GM12891 (cell line): ENCODE measurements at regions not wholly inside any gene's neighbourhood (a gene's known extent, or its start where the extent isn't known, plus 50 kb on each side); places are given as distances from the start of the nearest gene placed in this dataset.

Source experiments
- DNase-seq: peaks from one replicate; pipeline ENCODE4 v3.0.0; 2011; ENCODE audit warnings: low spot score; ENCODE audit not compliant: insufficient read length
- FAIRE-seq: peaks from 2 replicates; lab custom pipeline; 2011; peaks lifted over from hg19 to GRCh38; lab: Jason Lieb, UNC
- PAX5 ChIP-seq: IDR thresholded peaks from 2 replicates; pipeline ENCODE4 v1.6.1; 2011; ENCODE audit warnings: low read length, moderate library complexity, mild to moderate bottlenecking; ENCODE audit not compliant: insufficient read depth, severe bottlenecking
- POLR2A ChIP-seq: IDR thresholded peaks from 2 replicates; pipeline ENCODE4 v1.6.1; 2011; ENCODE audit warnings: low read depth, low read length, control low read depth
- POLR2AphosphoS5 ChIP-seq: IDR thresholded peaks from 2 replicates; pipeline ENCODE4 v1.6.1; 2011; ENCODE audit warnings: low read depth, low read length, control low read depth
- POU2F2 ChIP-seq: IDR thresholded peaks from 2 replicates; pipeline ENCODE4 v1.6.1; 2011; ENCODE audit warnings: low read depth, mild to moderate bottlenecking, control low read depth, low read length, moderate library complexity
- SPI1 ChIP-seq: IDR thresholded peaks from 2 replicates; pipeline ENCODE4 v1.6.1; 2011; ENCODE audit warnings: low read depth, low read length, control low read depth
- TAF1 ChIP-seq: IDR thresholded peaks from 2 replicates; pipeline ENCODE4 v1.6.1; 2011; ENCODE audit warnings: low read depth, low read length, control low read depth

DNA sequence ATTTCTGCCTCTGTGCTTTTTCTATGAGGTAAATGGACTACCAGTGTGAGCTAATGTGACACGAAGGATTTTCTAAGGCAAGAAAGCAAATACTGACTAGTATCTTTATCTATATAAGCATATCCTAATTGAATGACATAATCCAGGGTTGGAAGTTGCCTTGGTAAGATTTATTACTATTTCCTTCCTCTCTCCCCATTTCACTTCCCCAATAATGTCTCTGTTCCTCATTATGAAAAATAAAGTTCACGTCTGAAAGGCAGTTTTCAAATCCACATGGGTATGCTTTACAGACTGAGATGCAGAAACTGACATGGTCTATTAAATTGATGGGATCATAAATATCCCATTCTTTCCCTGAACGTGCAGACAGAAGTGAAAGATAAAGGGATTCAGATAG is 86.0 kb downstream of the DTWD1 start:
- FAIRE-seq = no peak
- no peak for DNase-seq
- TF ChIP-seq PAX5 (no peak), SPI1 (peak; percentile 64)

DNA sequence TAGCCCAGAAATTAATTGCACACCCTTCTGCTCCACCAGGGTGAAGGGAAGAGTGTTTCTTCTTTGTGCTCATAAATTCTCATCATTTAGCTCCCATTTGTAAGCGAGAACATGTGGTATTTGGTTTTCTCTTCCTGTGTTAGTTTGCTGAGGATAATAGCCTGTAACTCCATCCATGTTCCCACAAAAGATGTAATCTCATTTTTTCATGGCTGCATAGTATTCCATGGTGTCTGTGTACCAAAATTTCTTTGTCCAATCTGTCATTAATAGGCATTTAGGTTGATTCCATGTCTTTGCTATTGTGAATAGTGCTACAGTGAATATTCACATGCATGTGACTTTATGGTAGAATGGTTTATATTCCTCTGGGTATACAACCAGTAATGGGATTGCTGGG is 86.8 kb downstream of the DTWD1 start:
- FAIRE-seq = no peak
- TF ChIP-seq SPI1 = no peak
- no peak for TF ChIP-seq POU2F2
- no peak for TF ChIP-seq POLR2AphosphoS5
- TF ChIP-seq TAF1 = no peak
- DNase-seq = no peak

DNA sequence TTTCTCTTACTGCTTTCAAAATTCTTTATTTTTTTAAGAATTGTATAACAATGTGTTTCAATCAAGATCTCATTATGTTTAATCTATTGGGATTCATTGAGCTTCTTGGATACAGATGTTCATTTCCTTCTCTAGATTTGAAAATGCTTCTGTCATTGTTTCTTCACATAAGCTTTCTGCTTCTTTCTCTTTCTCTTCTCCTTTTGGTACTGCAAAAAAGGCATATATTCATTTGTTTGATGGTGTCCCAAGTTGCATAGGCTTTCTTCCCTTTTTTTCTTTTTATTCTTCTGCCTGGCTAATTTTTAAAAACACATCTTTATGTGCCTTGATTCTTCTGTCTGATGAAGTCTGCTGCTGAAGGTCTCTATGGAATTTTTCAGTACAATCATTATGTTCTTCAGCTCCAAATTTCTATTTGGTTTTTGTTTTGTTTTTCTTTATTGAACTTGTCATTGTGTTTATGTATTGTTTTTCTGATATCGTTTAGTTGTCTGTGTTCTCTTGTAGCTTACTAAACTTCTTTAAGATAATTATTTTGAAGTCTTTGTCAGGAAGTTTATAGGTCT is 88.9 kb downstream of the DTWD1 start:
- TF ChIP-seq POLR2A (no peak), POU2F2 (no peak), PAX5 (no peak)
- FAIRE-seq (no peak), DNase-seq (no peak)

DNA sequence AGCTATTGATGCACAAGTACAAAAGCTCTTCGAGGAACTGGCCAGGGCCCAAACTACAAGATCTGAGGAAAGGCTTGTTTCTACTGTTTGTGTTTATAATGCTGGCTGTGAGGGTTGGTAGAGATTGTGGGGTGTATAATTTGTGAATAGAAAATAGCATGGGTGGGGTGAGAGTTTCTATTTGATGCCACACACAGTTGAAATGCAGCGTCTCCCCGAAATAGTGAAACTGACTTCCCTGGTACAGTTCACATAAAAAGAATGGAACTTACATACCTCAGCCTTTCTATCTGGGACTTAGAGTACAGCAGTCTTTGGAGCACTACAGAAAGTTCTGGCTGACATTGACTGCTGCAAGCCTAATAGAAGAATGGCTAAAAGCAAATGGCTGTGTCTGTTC is 91.3 kb downstream of the DTWD1 start:
- FAIRE-seq (no peak), DNase-seq (no peak)
- no peak for TF ChIP-seq TAF1
- no peak for TF ChIP-seq SPI1
- no peak for TF ChIP-seq POLR2AphosphoS5
- no peak for TF ChIP-seq POLR2A
- no peak for TF ChIP-seq POU2F2
- TF ChIP-seq PAX5 = no peak

- FAIRE-seq (no peak), DNase-seq (no peak)
- TF ChIP-seq TAF1 = no peak
- no peak for TF ChIP-seq SPI1
- no peak for TF ChIP-seq PAX5
- TF ChIP-seq POLR2A = no peak
- TF ChIP-seq POU2F2 = no peak
These were observed 92.1 kb downstream of the DTWD1 start for GRCh38 chr15:49712846-49713450.

DNA sequence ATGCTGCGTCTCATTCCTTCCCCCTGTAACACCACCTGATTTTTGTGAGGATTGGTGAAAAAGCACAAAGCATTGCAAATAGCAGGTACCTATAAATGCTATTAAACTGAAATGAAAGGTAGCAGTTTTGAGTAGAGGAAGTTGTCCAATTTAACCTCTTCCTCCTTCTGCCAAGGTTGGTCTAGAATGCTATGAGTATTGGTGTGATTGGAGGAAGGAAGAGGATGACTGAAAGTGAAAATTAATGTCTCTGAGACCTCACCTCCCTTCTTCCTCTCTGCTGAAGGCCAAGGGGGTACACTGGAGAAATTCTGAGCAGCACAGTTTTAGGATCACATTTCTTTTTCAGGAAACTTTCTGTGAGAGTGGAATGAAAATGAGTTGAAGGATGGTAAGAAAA is 94.4 kb downstream of the DTWD1 start:
- DNase-seq (no peak), FAIRE-seq (no peak)
- TF ChIP-seq POU2F2 (no peak), PAX5 (no peak), POLR2AphosphoS5 (no peak), SPI1 (no peak), POLR2A (no peak), TAF1 (no peak)

- FAIRE-seq (no peak), DNase-seq (no peak)
- TF ChIP-seq PAX5 (no peak), SPI1 (no peak), POU2F2 (no peak), POLR2A (no peak), TAF1 (no peak)
These were observed 94.9 kb downstream of the DTWD1 start for GRCh38 chr15:49715701-49716100.

GRCh38 chr15:49718234-49718633 is 97.4 kb downstream of the DTWD1 start:
- no peak for DNase-seq
- TF ChIP-seq POU2F2 (no peak), TAF1 (no peak), POLR2AphosphoS5 (no peak), POLR2A (no peak), PAX5 (no peak), SPI1 (no peak)
- FAIRE-seq = no peak

DNA sequence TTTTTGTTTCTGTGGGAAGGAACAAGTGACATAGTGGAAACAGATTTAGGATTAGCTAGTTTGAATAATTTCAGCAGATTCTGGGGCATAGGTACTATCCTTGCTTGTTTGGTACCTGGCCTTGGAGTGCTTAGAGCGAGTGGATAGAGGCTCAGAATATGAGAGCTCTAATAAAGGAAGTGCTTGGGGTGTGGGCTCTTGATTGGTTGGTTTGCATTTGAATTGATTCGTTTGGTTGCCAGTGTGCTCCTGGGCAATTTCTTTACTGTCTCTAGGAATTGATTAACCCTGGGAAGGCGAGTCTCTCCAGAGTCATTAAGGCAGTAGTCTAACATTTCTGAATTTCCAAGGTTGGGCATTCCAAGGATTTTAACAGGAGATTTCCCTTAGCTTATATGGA is 98.0 kb downstream of the DTWD1 start:
- TF ChIP-seq POLR2AphosphoS5 (no peak), SPI1 (no peak), POU2F2 (no peak), PAX5 (no peak), POLR2A (no peak), TAF1 (no peak)
- DNase-seq = no peak

GRCh38 chr15:49720261-49720660 is 99.4 kb downstream of the DTWD1 start:
- TF ChIP-seq POLR2A (no peak), TAF1 (no peak), PAX5 (no peak), POU2F2 (no peak), SPI1 (no peak), POLR2AphosphoS5 (no peak)
- no peak for DNase-seq
- no peak for FAIRE-seq

More for the DNA sequence above, 98.0 kb downstream of the DTWD1 start:
- FAIRE-seq = no peak
